ENCODE measurements at regions not wholly inside any gene's neighbourhood (a gene's known extent, or its start where the extent isn't known, plus 50 kb on each side); places are given as distances from the start of the nearest gene placed in this dataset.

- Histone ChIP-seq H3K4ac (ENCODE audit: low read depth, low read length) (no peak overlapping the region), H4K20me1 (ENCODE audit: insufficient read depth, low read length) (peaks cover 5% of the 10 kb centered on the region; the same call in 1 of the 2 replicates), H3K4me1 (ENCODE audit: control insufficient read depth, insufficient read depth, low read length) (peaks cover 4% of the 10 kb centered on the region), H4K91ac (ENCODE audit: insufficient read depth, low read depth, low read length) (no peak overlapping the region), H2AK9ac (replicated peaks; ENCODE audit: low read depth, low read length, poor library complexity) (no peak overlapping the region), H2BK120ac (ENCODE audit: low read depth, low read length) (no peak overlapping the region), H2BK20ac (ENCODE audit: low read depth, low read length) (no peak overlapping the region), H3K36me3 (ENCODE audit: control insufficient read depth, insufficient read depth, low read length) (peaks cover 4% of the 10 kb centered on the region; the same call in 1 of the 2 replicates), H3K4me3 (ENCODE audit: insufficient read depth, low read depth, low read length) (no peak overlapping the region), H3K9ac (ENCODE audit: low read depth, low read length) (no peak overlapping the region), H2BK15ac (ENCODE audit: low read depth, low read length) (no peak overlapping the region), H4K5ac (ENCODE audit: low read depth, low read length) (no peak overlapping the region), H3K9me1 (ENCODE audit: insufficient read depth, low read length) (0 out of 2 replicates have a peak, but pooled peaks cover 3% of the 10 kb centered on the region), H3K18ac (ENCODE audit: low read depth, low read length) (no peak overlapping the region), H3K79me1 (ENCODE audit: low read depth in 1 of 2, low read length in 2 of 2) (peaks cover 0 to 2% of the 10 kb centered on the region in 2 experiments; a peak in 1 of 4 replicates), H3K14ac (replicated peaks; ENCODE audit: low read depth, low read length) (no peak overlapping the region), H2AK5ac (ENCODE audit: low read depth, low read length) (no peak overlapping the region), H3K23ac (ENCODE audit: low read depth, low read length) (no peak overlapping the region), H3K27ac (ENCODE audit: insufficient read depth, low read length) (no peak overlapping the region), H2AFZ (replicated peaks; ENCODE audit: low read length, poor library complexity) (no peak overlapping the region), H3K4me2 (ENCODE audit: low read depth, low read length) (no peak overlapping the region), H3K56ac (ENCODE audit: extremely low read depth, insufficient read depth, low read length) (no peak overlapping the region), H4K8ac (ENCODE audit: low read depth in 2 of 2, low read length in 2 of 2) (no peak overlapping the region), H2BK5ac (ENCODE audit: low read depth, low read length, poor library complexity, severe bottlenecking) (no peak overlapping the region), H3K9me3 (ENCODE audit: control insufficient read depth, insufficient read depth, low read length) (no peaks in the 10 kb centered on the region), H3K27me3 (ENCODE audit: control insufficient read depth, insufficient read depth, low read length) (no peaks in the 10 kb centered on the region)
- 86% methylated on average over 8 of the region's 13 CpGs; no CpG with 5 or more reads in 1 of the 2 experiments for whole genome bisulfite sequencing, 2 experiments (ENCODE audit: extremely low coverage in 2 of 2, insufficient read length in 1 of 2)
- no TSS peak for BruUV-seq (replicated peaks)
- no peak for DNase-seq
- CTCF ChIA-PET = interaction anchor here (1.0 kb wide), 1 partner anchor 23 kb away, joined by 3 read pairs; no protein-coding TSS in a partner anchor
- ATAC-seq (ENCODE audit: low read depth) = no peak
- dilution Hi-C loops (cut with HindIII; ENCODE audit: low sequenced_read_pairs, unreplicated experiment) (no loop called here), in situ Hi-C loops (cut with MboI; ENCODE audit: low sequenced_read_pairs) (no loop called here), intact Hi-C loops (cut with micrococcal nuclease) (no loop called here)
- POLR2A ChIA-PET (ENCODE audit: unreplicated experiment) = interaction anchor here (0.7 kb wide), 1 partner anchor 10 kb away, joined by 6 read pairs; no protein-coding TSS in a partner anchor
- TF ChIP-seq MAFK (IDR thresholded peaks at IDR 0.05; ENCODE audit: low read depth, low read length) (no peak), CHD1 (IDR thresholded peaks at IDR 0.05; ENCODE audit: low read depth, low read length) (no peak), USF2 (IDR thresholded peaks at IDR 0.05; ENCODE audit: low read depth, low read length) (no peak), MXI1 (IDR thresholded peaks at IDR 0.05; ENCODE audit: borderline replicate concordance, low read depth, low read length) (no peak), SMC3 (IDR thresholded peaks at IDR 0.05; ENCODE audit: low read depth, low read length) (no peak), CTCF (conservative IDR thresholded peaks at IDR 0.05; ENCODE audit: low read depth, low read length) (no peak), RFX5 (IDR thresholded peaks at IDR 0.05; ENCODE audit: low read depth, low read length) (no peak), NFE2L2 (IDR thresholded peaks at IDR 0.05; ENCODE audit: low read depth, low read length) (no peak), CEBPB (IDR thresholded peaks at IDR 0.05; ENCODE audit: low read depth, low read length) (no peak), RAD21 (IDR thresholded peaks at IDR 0.05; ENCODE audit: low read length) (no peak), MAZ (IDR thresholded peaks at IDR 0.05; ENCODE audit: borderline replicate concordance, low read depth, low read length) (no peak), RCOR1 (IDR thresholded peaks at IDR 0.05; ENCODE audit: insufficient replicate concordance, low read length) (no peak), POLR2A (IDR thresholded peaks at IDR 0.05; ENCODE audit: low read depth, low read length) (no peak), ELK1 (IDR thresholded peaks at IDR 0.05; ENCODE audit: borderline replicate concordance, low read depth, low read length) (no peak), FOS (IDR thresholded peaks at IDR 0.05; ENCODE audit: low read depth, low read length) (no peak)
Observed at GRCh38 chr16:14334366-14335080, 263.4 kb downstream of the MRTFB start.
